GM19328 (cell line): ENCODE measurements at regions not wholly inside any gene's neighbourhood (a gene's known extent, or its start where the extent isn't known, plus 50 kb on each side); places are given as distances from the start of the nearest gene placed in this dataset.
A peak's percentile ranks its signal among the peaks of the same experiment; 100 is the strongest.
"Not testable (repeated sequence)": the region's sequence is repeated elsewhere in the genome, so short reads cannot be mapped to it uniquely, and the experiment has no call there.

Experiments used
- ATAC-seq: cut with Tn5 transposase; IDR thresholded peaks from one replicate; pipeline ENCODE4 v1.9.1; 2021; ENCODE audit warnings: mild to moderate bottlenecking, moderate library complexity; ENCODE audit not compliant: unreplicated experiment

DNA sequence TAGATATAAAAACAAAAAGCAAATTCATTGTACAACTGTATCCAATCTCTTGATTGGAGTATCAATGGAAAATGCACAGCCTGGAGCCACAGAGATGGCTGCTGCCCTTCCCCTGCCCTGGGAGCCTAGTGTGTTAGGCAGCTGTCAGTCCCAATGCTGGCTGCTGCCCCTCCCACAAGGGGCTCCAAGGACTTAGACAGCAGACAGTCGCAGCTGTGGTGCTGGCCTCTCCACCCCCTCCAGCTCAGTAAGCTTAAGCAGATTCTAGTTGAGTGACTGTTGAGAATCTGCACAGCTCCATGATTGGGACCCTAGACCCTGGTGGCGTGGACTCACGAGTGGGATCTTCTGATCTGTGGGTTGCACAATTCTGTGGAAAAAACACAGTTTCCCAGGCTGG, 1511.2 kb downstream of the FAM181B start:
- no peak for ATAC-seq

DNA sequence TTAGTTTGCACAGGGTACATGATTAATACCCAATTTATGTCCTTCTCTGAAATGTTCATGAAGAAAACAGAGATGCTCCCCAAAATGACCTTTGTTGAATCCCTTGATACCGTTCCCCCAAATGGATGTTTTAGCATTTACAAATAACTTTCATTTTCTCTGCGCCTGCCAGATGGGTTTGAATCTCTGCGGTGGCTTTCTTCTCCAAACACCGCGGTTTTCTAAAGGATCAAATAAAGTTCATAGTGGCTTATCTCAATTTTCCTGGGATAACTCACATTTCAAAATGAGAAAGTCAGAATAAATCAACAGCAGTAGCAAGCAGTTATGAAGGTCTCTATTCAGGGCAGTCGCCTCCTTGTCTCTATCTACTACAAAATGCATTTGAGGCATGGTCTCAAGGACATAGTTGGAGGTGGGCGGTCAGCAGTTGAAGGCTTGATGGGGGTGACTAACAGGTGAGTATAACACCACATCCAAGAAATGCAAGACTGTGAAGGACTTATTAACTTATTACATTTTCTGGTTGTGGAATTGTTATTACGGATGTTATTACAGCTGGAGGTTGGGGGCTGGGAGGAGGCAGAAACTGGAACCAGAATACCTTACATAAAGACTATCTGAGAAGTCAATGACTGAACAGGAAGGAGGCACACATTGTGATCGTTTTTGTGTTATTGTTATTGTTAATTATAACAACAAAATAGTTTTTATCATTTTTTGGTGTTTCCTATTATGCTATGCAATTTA, 1513.3 kb downstream of the FAM181B start:
- no peak for ATAC-seq

DNA sequence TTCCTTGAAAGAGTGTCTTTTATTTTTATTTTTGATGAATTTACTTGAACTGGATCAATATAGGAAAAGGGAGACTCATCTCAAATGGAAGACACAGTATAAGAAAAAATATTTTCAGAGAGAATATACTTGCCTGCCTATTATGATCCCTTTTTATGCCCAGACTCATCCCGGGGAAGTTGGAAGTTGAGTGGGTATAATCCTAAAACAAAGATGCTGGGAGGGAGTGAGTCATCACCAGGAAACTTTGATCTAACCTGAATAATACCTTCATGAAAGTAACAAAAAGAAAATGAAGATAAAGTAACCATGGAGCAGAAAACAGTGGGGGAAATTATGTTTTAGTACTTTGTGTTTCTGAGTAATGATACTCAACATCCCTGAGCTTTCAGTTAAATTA, 1514.0 kb downstream of the FAM181B start:
- no peak for ATAC-seq

DNA sequence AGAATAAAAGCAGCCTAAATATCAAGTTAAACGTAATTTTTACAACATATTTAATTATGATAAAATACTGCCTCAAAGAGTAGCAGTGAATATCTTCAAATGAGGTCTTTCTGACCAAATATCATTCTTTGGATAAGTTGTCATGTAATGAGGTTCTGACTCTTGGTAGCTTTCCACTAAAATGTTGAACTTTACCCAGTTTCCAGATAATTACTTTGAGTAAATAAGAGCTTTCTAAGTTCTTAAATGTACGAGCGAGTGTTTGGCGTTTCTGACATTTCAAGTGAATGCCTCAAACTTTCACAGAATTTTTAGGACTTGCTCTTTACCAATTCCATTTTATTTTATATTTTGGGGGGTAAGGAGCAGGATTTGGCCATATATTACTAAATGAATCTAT, 1515.2 kb downstream of the FAM181B start:
- no peak for ATAC-seq

DNA sequence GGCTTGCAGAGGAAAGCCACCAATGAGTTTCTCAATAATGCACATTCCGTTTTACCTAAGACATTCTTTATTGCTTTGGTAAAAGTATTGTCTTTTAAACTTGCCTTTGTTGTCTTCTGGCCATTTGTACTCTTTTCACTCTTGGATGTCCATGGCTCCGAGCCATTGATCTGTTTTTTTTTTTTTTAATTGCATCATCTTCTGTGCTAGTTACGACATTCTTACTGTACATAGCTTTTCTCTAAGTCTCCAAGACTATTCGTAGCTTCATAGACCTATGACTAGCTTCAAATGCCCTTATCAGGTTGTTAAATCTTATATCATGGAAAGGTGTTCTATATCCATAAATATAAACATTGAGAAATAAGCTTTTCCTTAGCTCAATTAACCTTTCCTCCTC, 1522.6 kb downstream of the FAM181B start:
- no peak for ATAC-seq

DNA sequence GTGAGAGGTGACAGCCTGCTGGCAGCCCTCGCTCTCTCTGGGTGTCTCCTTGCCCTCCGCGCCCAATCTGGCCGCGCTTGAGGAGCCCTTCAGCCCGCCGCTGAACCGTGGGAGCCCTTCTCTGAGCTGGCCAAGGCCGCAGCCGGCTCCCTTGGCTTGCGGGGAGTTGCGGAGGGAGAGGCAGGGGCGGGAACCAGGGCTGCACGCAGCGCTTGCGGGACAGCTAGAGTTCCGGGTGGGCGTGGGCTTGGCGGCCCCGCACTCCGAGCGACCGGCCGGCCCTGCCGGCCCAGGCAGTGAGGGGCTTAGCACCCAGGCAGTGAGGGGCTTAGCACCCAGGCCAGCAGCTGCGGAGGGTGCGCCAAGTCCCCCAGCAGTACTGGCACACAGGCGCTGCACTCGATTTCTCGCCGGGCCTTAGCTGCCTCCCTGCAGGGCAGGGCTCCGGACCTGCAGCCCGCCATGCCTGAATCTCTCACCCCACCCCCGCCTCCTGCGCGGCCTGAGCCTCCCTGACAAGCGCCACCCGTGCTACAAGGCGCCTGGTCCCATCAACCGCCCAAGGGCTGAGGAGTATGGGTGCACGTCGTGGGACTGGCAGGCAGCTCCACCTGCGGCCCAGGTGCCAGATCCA, 1526.1 kb downstream of the FAM181B start:
- no peak for ATAC-seq

DNA sequence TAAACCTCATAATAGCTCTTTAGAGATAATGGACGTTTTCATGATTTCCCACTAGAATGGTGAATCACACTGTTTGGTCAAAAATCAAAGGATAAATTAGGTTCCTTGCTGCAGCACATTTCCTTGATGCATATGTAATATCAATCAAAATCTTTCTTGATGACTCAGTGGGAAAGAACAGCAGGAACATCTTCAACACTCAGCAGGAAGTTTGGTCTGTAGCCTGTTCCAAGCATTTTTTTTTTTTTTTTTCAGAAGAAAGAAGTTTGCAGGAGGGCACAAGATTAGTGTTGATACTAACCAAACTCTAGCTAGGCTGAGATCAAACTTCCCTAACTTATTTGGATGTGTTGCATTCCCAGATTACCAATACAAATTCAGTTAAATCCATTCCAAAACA, 1529.8 kb downstream of the FAM181B start:
- ATAC-seq: no peak

DNA sequence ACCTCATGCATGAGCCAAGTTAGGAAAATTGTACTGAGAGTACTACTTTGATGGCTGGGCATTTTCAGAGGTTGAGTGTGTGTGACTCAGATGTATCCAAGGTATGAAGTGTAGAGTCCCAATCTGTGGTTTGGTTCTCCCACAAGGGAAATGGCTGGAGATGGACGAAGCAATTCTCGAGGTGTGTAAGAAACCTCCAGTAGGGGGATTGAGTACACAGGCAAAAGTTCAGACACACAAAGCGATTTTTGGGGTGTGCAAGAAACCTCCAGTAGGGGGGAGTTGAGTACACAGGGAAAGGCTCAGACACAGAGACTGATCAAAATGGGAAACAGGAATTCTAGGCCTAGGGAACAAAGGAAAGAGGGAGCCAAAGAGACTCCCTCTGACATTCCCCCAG, 1536.3 kb downstream of the FAM181B start:
- ATAC-seq: no peak

DNA sequence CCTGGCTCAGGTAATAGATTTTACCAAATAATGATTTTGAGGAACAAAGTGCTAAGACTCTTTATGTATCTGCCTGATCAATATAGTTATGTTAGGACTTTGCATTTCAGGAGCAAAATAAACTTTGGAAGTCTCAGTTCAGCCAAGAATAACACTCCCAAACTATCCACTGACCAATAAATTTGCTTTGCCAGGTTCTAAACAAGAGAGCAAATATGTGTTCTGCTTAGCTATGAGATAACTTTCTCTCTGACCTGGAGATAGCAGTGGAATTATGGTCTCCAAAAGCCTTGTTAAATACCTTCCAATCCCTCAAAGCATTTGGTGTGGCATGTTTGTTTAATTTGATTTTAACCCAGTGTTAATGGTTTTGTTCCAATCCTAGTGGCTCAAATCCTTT, 1541.1 kb downstream of the FAM181B start:
- ATAC-seq: no peak

DNA sequence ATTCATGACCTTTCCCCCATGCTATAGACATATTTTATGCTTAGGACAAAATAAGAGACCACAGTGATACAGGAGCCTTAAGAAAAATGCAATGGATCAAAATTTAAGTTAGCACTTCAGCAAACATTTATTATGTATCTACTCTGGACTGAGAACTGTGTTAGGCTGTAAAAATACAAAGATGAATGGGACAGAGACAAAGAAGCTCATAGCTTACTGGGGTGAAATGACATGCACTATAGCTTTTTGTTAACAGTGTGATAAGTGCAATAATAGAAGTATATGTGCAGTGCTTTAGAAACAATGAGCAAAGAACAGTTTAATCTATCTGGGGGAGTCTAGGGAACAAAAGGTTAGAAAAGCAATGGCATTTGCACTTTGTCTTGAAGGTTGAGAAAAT, 1543.1 kb downstream of the FAM181B start:
- no peak for ATAC-seq

DNA sequence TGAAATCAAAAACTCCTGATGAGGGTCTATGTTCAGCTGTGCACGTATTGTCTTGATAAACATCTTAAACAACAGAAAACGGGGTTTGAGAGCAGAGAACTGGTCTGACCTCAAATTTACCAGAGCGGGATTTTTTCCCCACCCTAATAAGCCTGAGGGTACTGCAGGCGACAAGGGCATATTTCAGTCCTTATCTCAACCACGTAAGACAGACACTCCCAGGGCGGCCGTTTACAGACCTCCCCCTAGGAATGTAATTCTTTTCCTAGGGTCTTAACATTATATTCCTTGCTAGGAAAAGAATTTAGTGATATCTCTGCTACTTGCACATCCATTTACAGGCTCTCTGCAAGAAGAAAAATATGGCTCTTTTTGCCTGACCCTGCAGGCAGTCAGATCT, 1546.6 kb downstream of the FAM181B start:
- not testable (repeated sequence) for ATAC-seq

DNA sequence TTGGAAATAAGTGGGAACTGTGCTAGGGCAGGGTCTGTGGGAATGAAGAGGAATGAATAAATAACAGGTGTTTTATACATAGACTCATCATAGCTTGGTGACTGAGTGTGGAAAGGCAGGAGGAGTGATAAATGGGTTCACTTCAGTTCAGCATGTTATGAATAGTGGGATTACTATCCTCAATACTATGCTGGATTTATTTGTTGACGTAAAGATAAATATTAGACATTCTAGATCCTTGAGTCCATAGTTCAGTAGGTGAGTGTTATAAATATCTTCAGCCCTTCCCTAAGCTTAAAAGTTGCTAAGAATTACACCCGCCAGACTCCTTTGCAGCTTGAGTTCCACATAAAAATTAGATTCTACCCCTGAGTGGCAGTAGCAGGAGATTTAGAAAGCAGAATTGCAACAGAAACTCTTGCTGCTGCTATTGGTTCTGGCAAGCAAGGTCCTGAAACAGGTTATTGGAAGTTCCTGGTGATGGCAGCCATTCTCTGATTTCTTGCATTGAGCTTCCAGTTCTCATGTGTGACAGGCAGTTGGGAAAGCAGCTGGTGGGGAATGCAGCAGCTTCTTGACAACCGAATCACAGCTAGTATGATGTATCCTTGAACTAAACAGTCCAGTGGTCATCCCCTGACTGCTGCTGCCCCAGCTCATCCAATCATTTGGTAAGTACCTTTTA, 1558.9 kb downstream of the FAM181B start:
- no peak for ATAC-seq

DNA sequence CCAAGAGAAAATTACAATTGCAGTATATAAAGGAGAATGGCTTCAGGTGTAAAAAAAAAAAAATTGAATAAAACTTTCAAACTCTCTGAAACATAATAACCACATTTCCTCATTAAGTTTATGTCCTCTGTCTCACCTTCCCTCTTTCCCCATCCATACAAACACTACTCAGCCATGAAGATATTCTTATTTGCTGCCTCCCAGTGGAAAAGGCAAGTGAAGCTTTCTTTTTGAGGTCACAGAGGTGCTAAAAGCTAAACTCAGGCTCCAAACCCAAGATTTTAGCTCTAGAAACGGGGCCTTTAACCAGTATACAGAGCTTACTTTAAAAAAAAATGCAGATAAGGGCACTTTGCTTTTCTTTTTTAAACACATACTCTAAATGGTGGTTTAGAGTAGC, 1568.5 kb downstream of the FAM181B start:
- no peak for ATAC-seq

DNA sequence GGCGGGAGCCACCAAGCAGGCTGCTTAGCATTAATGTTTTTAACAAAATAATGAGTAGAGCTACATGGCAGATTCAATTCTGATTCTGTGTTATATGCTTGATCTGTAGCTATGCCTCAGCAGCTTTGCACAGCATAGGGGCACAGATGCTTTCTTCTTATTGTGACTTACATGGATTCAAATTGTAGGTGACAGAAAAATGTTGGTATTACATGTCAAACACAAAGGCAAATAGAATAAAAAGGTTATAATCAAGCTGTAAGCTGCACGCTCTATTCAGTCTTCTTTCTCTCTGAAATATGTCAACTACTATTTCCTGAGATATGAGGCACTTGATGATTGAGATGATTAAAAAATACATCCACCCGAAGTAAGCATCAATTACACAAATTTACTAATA, 1573.8 kb downstream of the FAM181B start:
- no peak for ATAC-seq

DNA sequence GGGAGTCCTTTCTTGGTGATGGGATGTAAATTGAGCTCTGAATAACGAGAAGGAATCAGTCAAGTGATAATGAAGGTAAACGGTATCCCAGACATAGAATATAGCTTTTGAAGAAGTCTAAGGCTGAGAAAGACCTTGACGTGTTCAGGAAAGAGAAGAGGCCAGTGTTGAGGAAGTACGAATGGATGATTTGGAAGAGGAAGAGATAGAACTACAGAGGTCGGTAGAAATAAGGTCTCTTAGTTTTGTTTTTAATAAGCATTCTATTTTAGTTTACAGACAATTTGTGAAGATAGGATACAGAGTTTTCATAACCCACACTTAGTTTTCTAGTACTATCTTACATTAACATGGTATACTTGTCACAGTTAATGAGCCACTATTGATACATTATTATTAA, 1598.1 kb downstream of the FAM181B start:
- peak; percentile 58 for ATAC-seq

DNA sequence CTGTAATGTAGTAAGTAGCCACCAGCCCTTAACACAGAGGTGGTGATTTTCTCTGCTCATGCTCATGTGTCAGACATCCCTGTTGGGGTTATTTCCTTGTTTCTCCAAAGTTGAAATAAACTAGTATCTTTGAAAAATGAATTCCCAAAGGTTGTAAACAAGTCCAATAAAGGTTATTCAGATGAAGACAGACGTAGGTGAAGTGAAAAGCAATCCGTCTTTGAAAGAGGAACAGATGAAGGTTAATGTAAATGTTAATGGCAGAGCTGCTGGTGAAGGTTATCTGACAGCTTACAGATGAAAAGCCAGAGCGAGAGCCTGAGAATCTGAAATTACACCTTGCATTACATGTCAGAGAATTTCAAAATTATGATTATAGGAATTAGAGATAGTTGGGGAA, 1604.0 kb downstream of the FAM181B start:
- no peak for ATAC-seq

DNA sequence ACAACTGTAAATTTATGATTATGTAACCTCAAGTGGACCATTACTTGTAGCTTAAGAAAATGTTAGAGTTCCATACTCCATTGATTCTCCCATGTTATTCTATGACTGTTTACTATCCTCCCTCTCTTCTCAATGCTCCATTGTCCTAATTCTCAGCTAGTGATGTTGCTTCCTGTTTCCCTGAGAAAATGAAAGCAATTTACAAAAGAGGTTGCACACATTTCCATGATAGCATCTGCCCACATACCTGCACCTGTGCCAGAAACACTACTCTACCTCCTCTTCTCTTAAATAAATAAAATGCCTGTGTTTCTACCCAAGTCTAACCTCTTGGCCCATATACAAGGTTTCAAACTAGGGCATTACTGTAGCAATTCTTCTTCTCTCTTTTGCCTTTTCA, 1620.9 kb downstream of the FAM181B start:
- no peak for ATAC-seq

DNA sequence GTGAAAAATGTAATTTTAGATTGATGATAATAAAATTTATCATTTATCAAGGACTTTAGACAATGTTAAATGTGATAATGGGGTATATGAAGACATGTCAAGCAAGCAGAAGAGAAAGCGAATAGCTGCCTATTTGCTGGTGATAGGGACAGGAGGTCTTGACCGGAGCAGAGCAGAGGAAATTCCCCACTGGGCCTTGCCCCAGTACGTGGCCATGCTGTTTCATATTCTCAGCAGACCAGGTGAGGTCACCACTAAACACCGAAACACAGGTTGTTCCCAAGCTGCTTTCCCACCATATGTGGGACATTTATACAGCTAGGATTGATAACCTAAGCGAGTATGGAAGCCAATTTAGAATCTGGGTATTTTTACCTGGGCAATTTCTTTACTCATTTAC, 1629.6 kb downstream of the FAM181B start:
- no peak for ATAC-seq

DNA sequence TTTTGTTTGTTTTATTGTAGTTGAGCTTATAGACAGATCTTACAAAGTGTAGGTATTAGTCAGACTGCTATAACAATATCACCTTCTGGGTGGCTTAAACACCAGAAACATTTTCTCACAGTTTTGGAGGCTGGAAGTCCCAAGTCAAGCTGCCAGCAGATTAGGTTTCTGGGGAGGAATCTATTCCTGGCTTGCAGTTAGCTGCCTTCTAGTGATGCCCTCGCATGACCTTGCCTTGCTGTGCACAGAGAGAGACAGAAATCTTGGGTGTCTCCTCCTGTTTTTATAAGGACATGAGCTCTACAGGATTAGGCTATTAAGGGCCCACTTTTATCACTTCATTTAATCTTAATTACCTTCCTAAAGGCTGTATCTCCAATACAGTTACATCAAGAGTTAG, 1635.2 kb downstream of the FAM181B start:
- no peak for ATAC-seq

DNA sequence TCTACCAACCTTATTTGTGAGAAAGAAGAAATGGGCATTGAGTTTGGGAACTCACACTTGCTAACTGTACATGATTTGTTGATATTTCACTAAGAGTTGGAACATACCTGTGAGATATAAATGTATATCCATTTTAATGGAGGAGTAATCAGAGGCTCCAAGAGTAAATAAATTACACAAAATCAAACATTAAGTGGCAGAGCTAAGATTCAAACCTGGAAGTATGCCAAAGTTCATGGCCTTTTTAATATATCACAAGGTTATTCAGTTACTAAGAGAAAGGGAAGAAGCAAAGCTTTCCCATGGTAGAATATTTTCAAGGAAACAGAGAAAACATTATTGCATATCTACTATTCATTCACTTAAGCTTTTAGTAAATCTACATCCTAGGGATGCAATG, 1641.1 kb downstream of the FAM181B start:
- ATAC-seq: no peak

DNA sequence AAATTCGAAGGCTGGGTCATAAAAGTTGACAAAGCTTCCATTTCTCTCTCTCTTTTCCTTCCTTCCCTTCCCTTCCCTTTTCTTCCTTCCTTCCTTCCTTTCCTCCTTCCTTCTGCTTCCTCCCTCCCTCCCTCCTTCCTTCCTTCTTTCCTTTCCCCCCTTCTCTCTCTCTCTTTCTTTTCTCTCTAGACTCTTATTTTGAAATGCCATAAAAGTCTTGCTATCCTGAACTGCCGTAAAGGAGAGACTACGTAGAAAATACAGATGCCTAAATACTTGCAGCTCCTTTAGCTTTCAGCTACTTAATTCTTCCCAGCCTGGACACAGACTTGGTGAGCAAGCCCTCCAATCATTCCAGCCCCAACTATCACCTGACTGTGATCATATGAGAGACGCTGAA, 1644.4 kb downstream of the FAM181B start:
- ATAC-seq: no peak

DNA sequence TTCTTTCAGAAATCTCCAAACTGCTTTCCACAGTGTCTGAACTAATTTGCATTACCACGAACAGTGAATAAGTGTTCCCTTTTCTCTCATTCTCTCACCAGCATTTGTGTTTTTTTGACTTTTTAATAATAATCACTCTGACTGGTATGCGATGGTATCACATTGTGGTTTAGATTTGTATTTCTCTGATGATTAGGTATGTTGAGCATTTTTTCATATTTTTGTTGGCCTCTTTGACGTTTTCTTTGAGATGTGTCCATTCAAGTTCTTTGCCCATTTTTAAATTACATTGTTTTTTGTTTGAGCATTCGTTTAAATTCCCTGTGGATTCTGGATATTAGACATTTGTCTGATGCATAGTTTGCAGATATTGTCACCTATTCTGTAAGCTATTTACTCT, 1639.6 kb upstream of the TENM4 start:
- ATAC-seq: no peak
